CD14-positive monocyte (primary cell): ENCODE measurements at regions not wholly inside any gene's neighbourhood (a gene's known extent, or its start where the extent isn't known, plus 50 kb on each side); places are given as distances from the start of the nearest gene placed in this dataset.

Experiments
- DNase-seq, 3 donors: peaks; one replicate each; pipeline ENCODE4 v3.0.0-alpha.2; 2011 to 2022
- H2AFZ ChIP-seq: 2 replicates; pipeline ENCODE4 v1.6.0; 2012; ENCODE audit warnings: mild to moderate bottlenecking, low read depth, low read length, inconsistent platforms; ENCODE audit not compliant: insufficient read depth, poor library complexity, severe bottlenecking
- H3K27ac ChIP-seq, 2 donors: 1 replicate in 1 of 2; 2 replicates in 1 of 2; pipeline ENCODE4 v1.5.1; 2012 to 2013; ENCODE audit warnings: low read length in 2 of 2, control low read depth in 1 of 2, inconsistent platforms in 1 of 2, low read depth in 1 of 2, mild to moderate bottlenecking in 1 of 2
- H3K27me3 ChIP-seq, 2 donors: one replicate each; pipeline versions ENCODE4 v1.6.0 to v1.6.1; 2011 to 2013; ENCODE audit warnings: low read length in 2 of 2; ENCODE audit not compliant: control insufficient read depth in 2 of 2, insufficient read depth in 2 of 2
- H3K36me3 ChIP-seq, 2 donors: replicated peaks in 1 of 2; 1 replicate in 1 of 2; 2 replicates in 1 of 2; pipeline versions ENCODE4 v1.5.1 to v1.6.1; 2012 to 2013; ENCODE audit warnings: low read length in 2 of 2, control low read depth in 1 of 2, inconsistent platforms in 1 of 2, mild to moderate bottlenecking in 1 of 2; ENCODE audit not compliant: insufficient read depth in 2 of 2, control insufficient read depth in 1 of 2
- H3K4me1 ChIP-seq, 2 donors: 1 replicate in 1 of 2; 2 replicates in 1 of 2; pipeline versions ENCODE4 v1.5.1 to v1.6.1; 2012 to 2013; ENCODE audit warnings: low read length in 2 of 2, control low read depth in 1 of 2, inconsistent platforms in 1 of 2, mild to moderate bottlenecking in 1 of 2, moderate library complexity in 1 of 2; ENCODE audit not compliant: insufficient read depth in 2 of 2, control insufficient read depth in 1 of 2
- H3K4me2 ChIP-seq: replicated peaks from 2 replicates; pipeline ENCODE3; 2012; ENCODE audit warnings: low read length, moderate library complexity, mild to moderate bottlenecking; ENCODE audit not compliant: poor library complexity, severe bottlenecking; ENCODE audit errors: extremely low read depth
- H3K4me3 ChIP-seq, 3 experiments: fragments of 200-600 bp in 1 of 3; sonication (generic) in 1 of 3; replicated peaks in 1 of 3; 1 replicate in 2 of 3; 2 replicates in 1 of 3; pipeline ENCODE4 v1.5.1; 2011 to 2013; ENCODE audit warnings: low read length in 3 of 3, mild to moderate bottlenecking in 3 of 3, control low read depth in 2 of 3, low read depth in 2 of 3, inconsistent platforms in 1 of 3, moderate library complexity in 1 of 3
- H3K79me2 ChIP-seq: 2 replicates; pipeline ENCODE4 v1.6.0; 2012; ENCODE audit warnings: mild to moderate bottlenecking, control low read depth, inconsistent platforms, low read length, moderate library complexity; ENCODE audit not compliant: insufficient read depth
- H3K9ac ChIP-seq: 2 replicates; pipeline ENCODE4 v1.6.0; 2017; ENCODE audit warnings: low read length, mild to moderate bottlenecking; ENCODE audit not compliant: insufficient read depth, poor library complexity, severe bottlenecking
- H3K9me3 ChIP-seq, 2 donors: replicated peaks in 1 of 2; 1 replicate in 1 of 2; 2 replicates in 1 of 2; pipeline versions ENCODE4 v1.5.1 to v1.6.1; 2012 to 2013; ENCODE audit warnings: low read length in 2 of 2, control low read depth in 1 of 2; ENCODE audit not compliant: control insufficient read depth in 1 of 2, insufficient read depth in 1 of 2
- H4K20me1 ChIP-seq: 2 replicates; pipeline ENCODE4 v1.6.0; 2012; ENCODE audit warnings: mild to moderate bottlenecking, low read length, control low read depth, moderate library complexity; ENCODE audit not compliant: insufficient read depth
- H3K27ac Mint-ChIP-seq, 7 donors: one replicate each; pipeline ENCODE4 v1.8.0; 2020; ENCODE audit warnings: mild to moderate bottlenecking in 7 of 7, mixed read lengths in 7 of 7, moderate library complexity in 6 of 7, inconsistent platforms in 2 of 7
- H3K27me3 Mint-ChIP-seq, 3 donors: one replicate each; pipeline ENCODE4 v1.8.0; 2021 to 2022; ENCODE audit warnings: low read depth in 3 of 3, mild to moderate bottlenecking in 3 of 3, mixed read lengths in 3 of 3, moderate library complexity in 3 of 3, inconsistent platforms in 1 of 3
- H3K36me3 Mint-ChIP-seq, 2 donors: one replicate each; pipeline ENCODE4 v1.8.0; 2020; ENCODE audit warnings: mixed read lengths in 2 of 2, inconsistent platforms in 1 of 2, mild to moderate bottlenecking in 1 of 2
- H3K4me1 Mint-ChIP-seq: one replicate; pipeline ENCODE4 v1.8.0; 2020; ENCODE audit warnings: mild to moderate bottlenecking, mixed read lengths
- H3K4me3 Mint-ChIP-seq, 2 donors: one replicate each; pipeline ENCODE4 v1.8.0; 2020; ENCODE audit warnings: mild to moderate bottlenecking in 2 of 2, mixed read lengths in 2 of 2, moderate library complexity in 1 of 2
- H3K9me3 Mint-ChIP-seq, 7 donors: one replicate each; pipeline ENCODE4 v1.8.0; 2020 to 2022; ENCODE audit warnings: mixed read lengths in 7 of 7, mild to moderate bottlenecking in 6 of 7, moderate library complexity in 6 of 7, inconsistent platforms in 2 of 7
- CTCF ChIP-seq: fragments of 200-600 bp; IDR thresholded peaks from one replicate; pipeline ENCODE4 v1.8.0; 2022; ENCODE audit warnings: antibody characterized with exemption, mild to moderate bottlenecking
- intact Hi-C, 2 donors: fragments of 100-400 bp; cut with micrococcal nuclease; formaldehyde crosslinking; loops; one replicate each; pipeline versions ENCODE4 v1.15.0 to v1.15.1; 2023

- no peak overlapping the region for H3K27ac Mint-ChIP-seq
- no peak overlapping the region for H3K27ac ChIP-seq
- H3K9me3 ChIP-seq = no peaks in the 10 kb centered on the region
- no peak overlapping the region for H2AFZ ChIP-seq
- no peaks in the 10 kb centered on the region for H3K36me3 Mint-ChIP-seq
- H3K36me3 ChIP-seq = no peaks in the 10 kb centered on the region
- peaks cover 5% of the 10 kb centered on the region for H3K4me1 Mint-ChIP-seq
- H3K4me3 ChIP-seq = no peak overlapping the region
- peaks cover 4 to 24% of the 10 kb centered on the region in 2 donors for H3K4me1 ChIP-seq
- H3K9ac ChIP-seq = no peak overlapping the region
- intact Hi-C loops = no loop called here
- TF ChIP-seq CTCF = no peak
- H3K79me2 ChIP-seq = no peaks in the 10 kb centered on the region
- H3K27me3 Mint-ChIP-seq = no peaks in the 10 kb centered on the region
- H3K27me3 ChIP-seq = no peaks in the 10 kb centered on the region
- no peaks in the 10 kb centered on the region for H4K20me1 ChIP-seq
- peaks cover 0 to 6% (median 0%) of the 10 kb centered on the region in 7 donors for H3K9me3 Mint-ChIP-seq
- no peak overlapping the region for H3K4me3 Mint-ChIP-seq
- no peak for DNase-seq
- no peak overlapping the region for H3K4me2 ChIP-seq
Measured at GRCh38 chr17:69874175-69874670, 200.8 kb upstream of the KCNJ16 start.

GRCh38 chr17:69876757-69877156, 198.3 kb upstream of the KCNJ16 start:
- no peak overlapping the region for H3K27ac ChIP-seq
- Mint-ChIP-seq H3K9me3 (peaks cover 0 to 6% (median 0%) of the 10 kb centered on the region in 7 donors), H3K27ac (peak overlapping the region in 1 of 7 donors; percentile 55), H3K4me1 (peaks cover 5% of the 10 kb centered on the region), H3K36me3 (no peaks in the 10 kb centered on the region), H3K4me3 (no peak overlapping the region), H3K27me3 (no peaks in the 10 kb centered on the region)
- peak in 2 of 3 donors; percentile 4 to 5 for DNase-seq
- no peak overlapping the region for H2AFZ ChIP-seq
- no peak overlapping the region for H3K4me3 ChIP-seq
- H3K4me1 ChIP-seq = peaks cover 4 to 24% of the 10 kb centered on the region in 2 donors
- intact Hi-C loops = no loop called here
- no peak overlapping the region for H3K9ac ChIP-seq
- TF ChIP-seq CTCF = no peak
- no peaks in the 10 kb centered on the region for H3K27me3 ChIP-seq
- no peaks in the 10 kb centered on the region for H3K79me2 ChIP-seq
- H3K9me3 ChIP-seq = no peaks in the 10 kb centered on the region
- H3K4me2 ChIP-seq = peak overlapping the region; percentile 11
- no peaks in the 10 kb centered on the region for H4K20me1 ChIP-seq
- H3K36me3 ChIP-seq = no peaks in the 10 kb centered on the region
